Erythroblast (primary cell): ENCODE measurements at regions not wholly inside any gene's neighbourhood (a gene's known extent, or its start where the extent isn't known, plus 50 kb on each side); places are given as distances from the start of the nearest gene placed in this dataset.

Experiments used
- GATA1 ChIP-seq: IDR thresholded peaks from 2 replicates; pipeline ENCODE4 v1.6.1; 2011; ENCODE audit warnings: low read depth, mild to moderate bottlenecking, control low read depth, low read length, moderate library complexity
- POLR2A ChIP-seq: IDR thresholded peaks from 2 replicates; pipeline ENCODE4 v1.6.1; 2011; ENCODE audit warnings: mild to moderate bottlenecking, low read length

DNA sequence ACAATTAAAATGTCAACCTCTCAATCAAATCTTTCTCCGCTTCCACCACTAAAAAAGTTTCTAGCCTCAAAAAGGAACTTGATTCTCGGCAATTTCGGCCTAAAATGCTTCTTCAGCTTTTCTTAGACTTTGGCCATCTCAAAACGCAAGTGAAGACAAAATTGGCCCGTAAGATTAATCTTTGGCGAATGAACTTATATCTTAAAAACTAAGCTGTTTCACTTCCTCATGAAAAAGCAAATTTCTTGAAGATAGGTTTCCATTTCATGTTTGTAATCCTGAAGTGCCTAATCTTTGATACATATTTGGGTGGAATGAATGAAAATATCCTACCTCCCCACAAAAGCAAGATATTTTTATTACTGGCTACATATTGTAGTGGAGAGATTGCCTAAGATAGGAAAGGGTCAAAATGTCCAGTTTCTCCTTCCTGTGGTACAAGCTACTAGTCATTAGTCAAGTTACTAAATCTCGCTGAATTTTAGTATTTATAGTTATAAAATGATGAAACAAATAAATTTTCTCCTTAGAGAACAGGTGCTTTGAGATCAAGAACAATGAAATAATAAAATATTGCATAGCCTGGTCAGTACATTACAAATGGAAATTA, 85.4 kb upstream of the ZEB2 start:
- TF ChIP-seq POLR2A = no peak
- no peak for TF ChIP-seq GATA1
